22Rv1 (cell line): ENCODE measurements at regions not wholly inside any gene's neighbourhood (a gene's known extent, or its start where the extent isn't known, plus 50 kb on each side); places are given as distances from the start of the nearest gene placed in this dataset.

ENCODE experiments used
- CTCF ChIP-seq: fragments of 450-650 bp; IDR thresholded peaks from 2 replicates; pipeline ENCODE4 v1.5.1; 2017; ENCODE audit warnings: mild to moderate bottlenecking
- ZFX ChIP-seq: fragments of 450-650 bp; IDR thresholded peaks from 2 replicates; pipeline ENCODE4 v1.6.1; 2017; ENCODE audit warnings: antibody characterized with exemption, borderline replicate concordance

GRCh38 chr3:67706934-67707333 lies 52.5 kb upstream of the SUCLG2 start:
- TF ChIP-seq CTCF, result no peak
- no peak for TF ChIP-seq ZFX
